Spleen (tissue), 11 donors: ENCODE measurements at regions not wholly inside any gene's neighbourhood (a gene's known extent, or its start where the extent isn't known, plus 50 kb on each side); places are given as distances from the start of the nearest gene placed in this dataset.
"Not testable (repeated sequence)": the region's sequence is repeated elsewhere in the genome, so short reads cannot be mapped to it uniquely, and the experiment has no call there.

ENCODE experiments used
- DNase-seq: peaks from one replicate; pipeline ENCODE4 v3.0.0-alpha.2; 2020
- H3K27ac ChIP-seq, 8 donors: fragments of 200-600 bp; sonication (generic) in 7 of 8; 1 replicate in 4 of 8; 2 replicates in 4 of 8; pipeline versions ENCODE4 v1.5.0 to v1.8.0; 2016 to 2021; ENCODE audit warnings: inconsistent platforms in 4 of 8, mild to moderate bottlenecking in 4 of 8, moderate library complexity in 1 of 8
- H3K27me3 ChIP-seq, 7 donors: fragments of 200-600 bp; sonication (generic) in 6 of 7; replicated peaks in 1 of 7; 1 replicate in 4 of 7; 2 replicates in 3 of 7; pipeline versions ENCODE4 v1.5.0 to v1.8.0; 2016 to 2021; ENCODE audit warnings: inconsistent platforms in 3 of 7, mild to moderate bottlenecking in 1 of 7
- H3K36me3 ChIP-seq, 6 donors: fragments of 200-600 bp; sonication (generic) in 5 of 6; 1 replicate in 4 of 6; 2 replicates in 2 of 6; pipeline versions ENCODE4 v1.5.0 to v1.8.0; 2016 to 2021; ENCODE audit warnings: inconsistent platforms in 2 of 6
- H3K4me1 ChIP-seq, 6 donors: fragments of 200-600 bp; sonication (generic) in 5 of 6; 1 replicate in 3 of 6; 2 replicates in 3 of 6; pipeline versions ENCODE4 v1.5.0 to v1.8.0; 2016 to 2021; ENCODE audit warnings: inconsistent platforms in 3 of 6
- H3K4me3 ChIP-seq, 8 donors: fragments of 200-600 bp; sonication (generic) in 7 of 8; 1 replicate in 4 of 8; 2 replicates in 4 of 8; pipeline versions ENCODE4 v1.5.0 to v1.8.0; 2016 to 2021; ENCODE audit warnings: inconsistent platforms in 4 of 8, mild to moderate bottlenecking in 4 of 8, moderate library complexity in 2 of 8
- H3K9me3 ChIP-seq, 8 donors: fragments of 200-600 bp; sonication (generic) in 7 of 8; 1 replicate in 4 of 8; 2 replicates in 4 of 8; pipeline versions ENCODE4 v1.5.0 to v1.8.0; 2016 to 2021; ENCODE audit warnings: inconsistent platforms in 4 of 8
- POLR2A ChIP-seq, 3 donors: fragments of 450-650 bp; IDR thresholded peaks; one replicate each; pipeline ENCODE4 v1.5.1; 2017; ENCODE audit warnings: antibody characterized with exemption in 3 of 3, mild to moderate bottlenecking in 1 of 3
- POLR2AphosphoS5 ChIP-seq, 3 donors: sonication (generic); formaldehyde crosslinking; IDR thresholded peaks; one replicate each; pipeline ENCODE4 v1.5.1; 2017; ENCODE audit warnings: antibody characterized with exemption in 3 of 3
- WGBS, 5 donors: extraction: QIAGEN DNeasy Blood & Tissue Kit in 3 of 5; methylation state at CpG; one replicate each; pipeline versions ENCODE4 v1.1.5 to v1.1.7; 2013 to 2018; 5-methylcytosine and 5-hydroxymethylcytosine counted together
- intact Hi-C: fragments of 100-400 bp; cut with DNase I; formaldehyde crosslinking; loops from one replicate; pipeline ENCODE4 v1.15.0; 2023; ENCODE audit warnings: low total_unique reads
- TF ChIP-seq, protein P1 (sequence below), 11 experiments: fragments of 200-600 bp in 7 of 11; fragments of 450-650 bp in 4 of 11; sonication (generic) in 4 of 11; IDR thresholded peaks in 8 of 11; conservative IDR thresholded peaks in 3 of 11; 1 replicate in 7 of 11; 2 replicates in 4 of 11; pipeline versions ENCODE4 v1.4.0 to v1.8.0; 2016 to 2021; ENCODE audit warnings: antibody characterized with exemption in 11 of 11, inconsistent platforms in 4 of 11, mild to moderate bottlenecking in 1 of 11
- donor health status: healthy with polysubstance abuse.
- donor health status: DM: no; HTN: no; CAD: no; lungs with moderate emphysema.
- donor health status: DM: no; HTN: no; CAD: no.
- donor health status: Bipolar disorder and iron deficiency.
- donor health status: healthy.
- donor health status: DM: no; HTN: no; CAD: no.
- donor health status: DM: yes; HTN: yes; CAD: no.

DNA sequence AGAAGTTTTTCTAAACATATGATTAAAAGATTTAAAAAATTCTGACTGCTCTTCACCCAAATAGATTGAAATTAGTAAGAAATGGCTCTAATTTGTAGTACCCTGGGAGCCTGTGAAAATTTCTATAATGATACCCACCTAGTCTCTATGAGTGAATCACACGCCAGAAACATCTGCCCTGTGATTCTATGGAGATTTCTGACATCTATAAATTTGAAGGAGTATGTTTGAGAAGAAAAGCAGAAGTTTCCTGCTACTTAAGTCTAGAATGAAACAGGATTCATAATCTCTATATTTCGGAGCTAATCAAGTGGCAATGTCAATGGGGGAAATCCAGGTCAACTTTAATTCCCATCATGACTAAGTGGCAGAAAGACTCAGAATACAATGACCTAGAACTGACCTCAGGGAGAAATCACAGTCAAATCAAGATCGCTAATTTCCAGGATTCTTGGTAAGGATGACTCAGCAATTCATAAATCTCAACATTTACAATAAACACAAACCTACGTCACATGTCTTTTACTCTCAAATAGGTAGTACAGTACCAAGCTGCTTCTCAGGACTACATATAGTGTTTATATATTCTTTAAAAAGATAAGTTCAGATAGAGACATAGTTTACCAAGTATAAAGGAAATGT lies 186.2 kb upstream of the TNFAIP3 start:
- no peak for DNase-seq
- Histone ChIP-seq H3K36me3 (no peaks in the 10 kb centered on the region), H3K4me3 (peak overlapping the region in 1 of 8 donors; percentile 21), H3K27me3 (no peaks in the 10 kb centered on the region), H3K9me3 (peaks cover 0 to 5% (median 0%) of the 10 kb centered on the region in 8 donors), H3K27ac (no peak overlapping the region), H3K4me1 (peaks cover 0 to 13% (median 5%) of the 10 kb centered on the region in 6 donors)
- TF ChIP-seq POLR2AphosphoS5 (IDR thresholded peaks at IDR 0.05) (no peak), POLR2A (IDR thresholded peaks at IDR 0.05) (no peak)
- TF ChIP-seq, protein P1, sequence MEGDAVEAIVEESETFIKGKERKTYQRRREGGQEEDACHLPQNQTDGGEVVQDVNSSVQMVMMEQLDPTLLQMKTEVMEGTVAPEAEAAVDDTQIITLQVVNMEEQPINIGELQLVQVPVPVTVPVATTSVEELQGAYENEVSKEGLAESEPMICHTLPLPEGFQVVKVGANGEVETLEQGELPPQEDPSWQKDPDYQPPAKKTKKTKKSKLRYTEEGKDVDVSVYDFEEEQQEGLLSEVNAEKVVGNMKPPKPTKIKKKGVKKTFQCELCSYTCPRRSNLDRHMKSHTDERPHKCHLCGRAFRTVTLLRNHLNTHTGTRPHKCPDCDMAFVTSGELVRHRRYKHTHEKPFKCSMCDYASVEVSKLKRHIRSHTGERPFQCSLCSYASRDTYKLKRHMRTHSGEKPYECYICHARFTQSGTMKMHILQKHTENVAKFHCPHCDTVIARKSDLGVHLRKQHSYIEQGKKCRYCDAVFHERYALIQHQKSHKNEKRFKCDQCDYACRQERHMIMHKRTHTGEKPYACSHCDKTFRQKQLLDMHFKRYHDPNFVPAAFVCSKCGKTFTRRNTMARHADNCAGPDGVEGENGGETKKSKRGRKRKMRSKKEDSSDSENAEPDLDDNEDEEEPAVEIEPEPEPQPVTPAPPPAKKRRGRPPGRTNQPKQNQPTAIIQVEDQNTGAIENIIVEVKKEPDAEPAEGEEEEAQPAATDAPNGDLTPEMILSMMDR (IDR thresholded peaks at IDR 0.05 in 8 of 11, conservative IDR thresholded peaks at IDR 0.05 in 3 of 11): no peak
- WGBS, 5 donors: 8 to 27% (median 15%) methylated on average over 4 of the region's 4 CpGs
- intact Hi-C loops: no loop called here

DNA sequence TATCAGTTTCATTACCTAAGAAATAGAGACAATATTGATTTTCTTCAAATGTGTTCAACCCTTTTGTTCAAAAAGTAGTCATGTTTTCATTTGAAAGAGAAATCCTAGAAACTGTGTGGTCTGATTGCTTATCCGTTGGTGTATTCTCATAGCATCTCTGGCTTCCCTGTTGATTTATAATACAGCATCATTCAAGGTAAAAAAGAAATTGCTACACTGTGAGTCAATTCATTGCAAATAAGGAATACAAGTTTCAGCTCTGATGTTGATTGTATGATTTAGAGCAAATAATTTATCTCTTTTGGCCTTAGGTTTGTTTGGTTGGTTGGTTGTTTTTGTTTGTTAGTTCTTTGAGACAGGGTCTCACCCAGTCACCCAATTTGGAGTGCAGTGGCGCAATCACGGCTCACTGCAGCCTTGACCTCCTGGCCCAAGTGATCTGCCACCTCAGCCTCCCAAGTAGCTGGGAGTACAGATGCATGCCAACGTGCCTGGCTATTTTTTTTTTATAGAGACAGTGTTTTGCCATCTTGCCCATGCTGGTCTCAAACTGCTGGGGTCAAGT lies 185.5 kb upstream of the TNFAIP3 start:
- TF ChIP-seq POLR2AphosphoS5 (IDR thresholded peaks at IDR 0.05) (no peak), POLR2A (IDR thresholded peaks at IDR 0.05) (no peak)
- TF ChIP-seq, protein P1 (IDR thresholded peaks at IDR 0.05 in 8 of 11, conservative IDR thresholded peaks at IDR 0.05 in 3 of 11): no peak
- no peaks in the 10 kb centered on the region for H3K27me3 ChIP-seq
- H3K4me1 ChIP-seq: peaks cover 0 to 13% (median 5%) of the 10 kb centered on the region in 6 donors
- H3K27ac ChIP-seq: no peak overlapping the region
- no peaks in the 10 kb centered on the region for H3K36me3 ChIP-seq
- no peak overlapping the region for H3K4me3 ChIP-seq
- intact Hi-C loops: no loop called here
- H3K9me3 ChIP-seq: peaks cover 0 to 5% (median 0%) of the 10 kb centered on the region in 8 donors
- no peak for DNase-seq
- 78 to 96% (median 87%) methylated on average over 4 of the region's 4 CpGs for WGBS, 5 donors

DNA sequence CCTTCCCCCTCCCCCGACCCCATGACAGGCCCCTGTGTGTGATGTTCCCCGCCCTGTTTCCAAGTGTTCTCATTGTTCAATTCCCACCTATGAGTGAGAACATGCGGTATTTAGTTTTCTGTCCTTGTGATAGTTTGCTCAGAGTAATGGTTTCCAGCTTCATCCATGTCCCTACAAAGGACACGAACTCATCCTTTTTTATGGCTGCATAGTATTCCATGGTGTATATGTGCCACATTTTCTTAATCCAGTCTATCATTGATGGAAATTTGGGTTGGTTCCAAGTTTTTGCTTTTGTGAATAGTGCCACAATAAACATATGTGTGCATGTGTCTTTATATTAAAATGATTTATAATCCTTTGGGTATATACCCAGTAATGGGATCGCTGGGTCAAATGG lies 184.4 kb upstream of the TNFAIP3 start:
- H3K27me3 ChIP-seq, H3K27ac ChIP-seq, H3K36me3 ChIP-seq, H3K9me3 ChIP-seq, DNase-seq, intact Hi-C loops, H3K4me3 ChIP-seq, H3K4me1 ChIP-seq: not testable (repeated sequence)
- 94 to 98% (median 95%) methylated on average over 5 of the region's 5 CpGs for WGBS, 5 donors

DNA sequence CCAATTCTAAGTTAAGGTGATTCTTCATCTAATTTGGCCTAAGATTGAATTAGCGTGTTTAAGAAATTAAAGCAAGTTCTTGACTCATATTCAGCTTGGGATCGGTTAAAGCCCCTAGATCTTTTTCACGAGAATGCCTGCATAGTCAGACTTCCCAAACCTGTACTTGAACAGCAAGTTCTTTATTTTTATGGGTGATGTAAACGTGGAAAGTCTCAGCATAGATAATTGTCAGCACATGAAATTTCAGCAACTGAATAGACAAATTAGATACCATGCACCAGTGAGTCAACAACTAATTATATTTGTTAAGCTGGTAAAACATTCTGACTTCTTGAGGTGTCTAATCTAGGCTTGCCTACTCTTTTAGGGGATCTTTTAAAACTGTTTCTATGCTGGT lies 183.1 kb upstream of the TNFAIP3 start:
- 62 to 67% (median 65%) methylated on average over 4 of the region's 4 CpGs for WGBS, 5 donors
- TF ChIP-seq POLR2AphosphoS5 (IDR thresholded peaks at IDR 0.05): no peak
- Histone ChIP-seq H3K36me3 (no peaks in the 10 kb centered on the region), H3K9me3 (peaks cover 0 to 5% (median 0%) of the 10 kb centered on the region in 8 donors), H3K27ac (no peak overlapping the region), H3K27me3 (no peaks in the 10 kb centered on the region), H3K4me3 (no peak overlapping the region), H3K4me1 (peaks cover 0 to 6% (median 4%) of the 10 kb centered on the region in 6 donors)
- intact Hi-C loops: no loop called here
- DNase-seq: no peak

DNA sequence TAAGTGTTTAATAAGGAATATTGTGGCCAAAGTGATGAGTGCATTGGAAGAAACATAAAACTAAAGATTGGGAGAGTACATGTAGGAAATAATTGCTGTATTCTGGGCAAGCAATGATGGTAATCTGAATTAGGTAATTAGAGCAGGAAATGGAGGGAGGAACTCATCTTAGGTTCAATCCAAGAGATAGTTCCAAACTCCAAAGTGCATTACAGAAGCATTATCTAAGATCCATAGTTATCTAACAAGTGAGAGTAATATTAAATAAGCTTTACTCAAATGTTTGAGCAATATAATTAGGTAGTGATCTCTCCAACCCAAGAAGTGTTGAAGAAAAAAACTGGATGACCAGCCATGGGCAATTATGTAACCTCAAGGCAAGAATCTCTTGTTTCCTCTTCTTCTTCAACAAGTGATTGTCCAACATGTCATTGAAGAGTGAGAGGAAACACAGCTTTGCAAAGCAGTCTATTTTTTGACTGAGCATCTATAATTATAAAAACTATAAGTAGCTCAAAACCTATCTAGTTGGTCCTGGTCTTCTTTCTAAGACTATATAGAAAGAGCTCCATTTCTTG lies 181.2 kb upstream of the TNFAIP3 start:
- intact Hi-C loops: no loop called here

More for the DNA sequence above, 181.2 kb upstream of the TNFAIP3 start:
- no peak for DNase-seq
- Histone ChIP-seq H3K4me3 (no peak overlapping the region), H3K4me1 (peaks cover 0 to 3% (median under 1%) of the 10 kb centered on the region in 6 donors), H3K27ac (no peak overlapping the region), H3K36me3 (no peaks in the 10 kb centered on the region), H3K9me3 (peaks cover 0 to 5% (median 0%) of the 10 kb centered on the region in 8 donors), H3K27me3 (no peaks in the 10 kb centered on the region)
- TF ChIP-seq, protein P1 (IDR thresholded peaks at IDR 0.05 in 8 of 11, conservative IDR thresholded peaks at IDR 0.05 in 3 of 11): no peak
- TF ChIP-seq POLR2A (IDR thresholded peaks at IDR 0.05) (no peak), POLR2AphosphoS5 (IDR thresholded peaks at IDR 0.05) (no peak)
